H9 (cell line): ENCODE measurements at regions not wholly inside any gene's neighbourhood (a gene's known extent, or its start where the extent isn't known, plus 50 kb on each side); places are given as distances from the start of the nearest gene placed in this dataset.
"Not testable (repeated sequence)": the region's sequence is repeated elsewhere in the genome, so short reads cannot be mapped to it uniquely, and the experiment has no call there.

Experiments
- DNase-seq: peaks from one replicate; pipeline ENCODE4 v3.0.0-alpha.2; 2017
- H2AFZ ChIP-seq: one replicate; pipeline ENCODE4 v1.6.1; 2013; ENCODE audit warnings: mild to moderate bottlenecking, low read length, control low read depth, moderate library complexity
- H2AK5ac ChIP-seq: 2 replicates; pipeline ENCODE4 v1.6.1; 2013; ENCODE audit warnings: low read length, control low read depth, mixed read lengths; ENCODE audit not compliant: insufficient read length
- H2BK120ac ChIP-seq: one replicate; pipeline ENCODE4 v1.6.1; 2013; ENCODE audit warnings: low read depth, mild to moderate bottlenecking, low read length, control low read depth, inconsistent platforms; ENCODE audit not compliant: poor library complexity, severe bottlenecking
- H2BK12ac ChIP-seq: 2 replicates; pipeline ENCODE4 v1.6.1; 2013; ENCODE audit warnings: low read length, control low read depth, mixed read lengths, low read depth; ENCODE audit not compliant: insufficient read length
- H2BK15ac ChIP-seq: 2 replicates; pipeline ENCODE4 v1.6.1; 2013; ENCODE audit warnings: low read depth, low read length, control low read depth
- H2BK20ac ChIP-seq: one replicate; pipeline ENCODE4 v1.6.1; 2013; ENCODE audit warnings: low read depth, mild to moderate bottlenecking, low read length, control low read depth, inconsistent platforms; ENCODE audit not compliant: poor library complexity, severe bottlenecking
- H2BK5ac ChIP-seq: 2 replicates; pipeline ENCODE4 v1.6.1; 2013; ENCODE audit warnings: low read length, control low read depth, mixed read lengths; ENCODE audit not compliant: insufficient read length
- H3K14ac ChIP-seq: 2 replicates; pipeline ENCODE4 v1.6.1; 2013; ENCODE audit warnings: low read length, control low read depth; ENCODE audit not compliant: insufficient read depth
- H3K18ac ChIP-seq: 2 replicates; pipeline ENCODE4 v1.6.1; 2013; ENCODE audit warnings: low read depth, mild to moderate bottlenecking, mixed read lengths, low read length, control low read depth; ENCODE audit not compliant: insufficient read length
- H3K23ac ChIP-seq: 2 replicates; pipeline ENCODE4 v1.6.1; 2013; ENCODE audit warnings: low read length, control low read depth, mixed read lengths, low read depth; ENCODE audit not compliant: insufficient read length
- H3K23me2 ChIP-seq: 2 replicates; pipeline ENCODE4 v1.6.1; 2013; ENCODE audit warnings: low read depth, mild to moderate bottlenecking, mixed read lengths, low read length, control low read depth; ENCODE audit not compliant: insufficient read length, poor library complexity, severe bottlenecking
- H3K27ac ChIP-seq: 2 replicates; pipeline ENCODE4 v1.5.1; 2013; ENCODE audit warnings: low read length, control low read depth, mixed read lengths, low read depth; ENCODE audit not compliant: insufficient read length
- H3K27me3 ChIP-seq: 2 replicates; pipeline ENCODE4 v1.6.1; 2013; ENCODE audit warnings: low read length, control low read depth, inconsistent platforms; ENCODE audit not compliant: insufficient read depth
- H3K4ac ChIP-seq: 2 replicates; pipeline ENCODE4 v1.6.1; 2013; ENCODE audit warnings: low read depth, mild to moderate bottlenecking, control low read depth, inconsistent platforms, low read length, moderate library complexity
- H3K4me1 ChIP-seq: 2 replicates; pipeline ENCODE4 v1.6.1; 2013; ENCODE audit warnings: low read length, control low read depth, inconsistent platforms; ENCODE audit not compliant: insufficient read depth
- H3K4me2 ChIP-seq: 2 replicates; pipeline ENCODE4 v1.6.1; 2013; ENCODE audit warnings: low read length, control low read depth, mixed read lengths; ENCODE audit not compliant: insufficient read length, insufficient read depth
- H3K56ac ChIP-seq: 2 replicates; pipeline ENCODE4 v1.6.1; 2013; ENCODE audit warnings: low read depth, mild to moderate bottlenecking, mixed read lengths, low read length, control low read depth; ENCODE audit not compliant: insufficient read length
- H3K79me1 ChIP-seq: 2 replicates; pipeline ENCODE4 v1.6.1; 2013; ENCODE audit warnings: low read depth, mild to moderate bottlenecking, moderate library complexity, low read length, control low read depth, inconsistent platforms; ENCODE audit not compliant: insufficient read depth, poor library complexity, severe bottlenecking
- H3K79me2 ChIP-seq: 2 replicates; pipeline ENCODE4 v1.6.1; 2013; ENCODE audit warnings: low read length, control low read depth, inconsistent platforms; ENCODE audit not compliant: insufficient read depth
- H3K9ac ChIP-seq: 2 replicates; pipeline ENCODE4 v1.6.1; 2013; ENCODE audit warnings: low read length, control low read depth, mixed read lengths; ENCODE audit not compliant: insufficient read length; ENCODE audit errors: extremely low read depth
- H3K9me3 ChIP-seq: one replicate; pipeline ENCODE4 v1.6.1; 2013; ENCODE audit warnings: low read depth, low read length, inconsistent platforms; ENCODE audit not compliant: control insufficient read depth
- H3T11ph ChIP-seq: one replicate; pipeline ENCODE4 v1.6.1; 2013; ENCODE audit warnings: mild to moderate bottlenecking, low read length, control low read depth, inconsistent platforms
- H4K20me1 ChIP-seq: one replicate; pipeline ENCODE4 v1.6.1; 2013; ENCODE audit not compliant: control insufficient read depth, insufficient read length, insufficient read depth
- H4K5ac ChIP-seq: 2 replicates; pipeline ENCODE4 v1.6.1; 2013; ENCODE audit warnings: low read depth, mild to moderate bottlenecking, mixed read lengths, low read length, control low read depth; ENCODE audit not compliant: insufficient read length
- H4K8ac ChIP-seq: replicated peaks from 2 replicates; pipeline ENCODE4 v1.6.1; 2013; ENCODE audit warnings: low read length, control low read depth, mixed read lengths, low read depth; ENCODE audit not compliant: insufficient read length
- H4K91ac ChIP-seq: 2 replicates; pipeline ENCODE4 v1.6.1; 2013; ENCODE audit warnings: low read depth, mild to moderate bottlenecking, moderate library complexity, mixed read lengths, low read length, control low read depth; ENCODE audit not compliant: insufficient read length
- H3K27ac Mint-ChIP-seq, 3 experiments: 2 replicates in 2 of 3; 3 replicates in 1 of 3; pipeline ENCODE4 v1.8.0; 2020 to 2021; ENCODE audit warnings: mixed read lengths in 3 of 3, mild to moderate bottlenecking in 1 of 3, moderate library complexity in 1 of 3
- H3K27me3 Mint-ChIP-seq: 2 replicates; pipeline ENCODE4 v1.8.0; 2021; ENCODE audit warnings: low read depth, mild to moderate bottlenecking, moderate library complexity, mixed read lengths
- H3K36me3 Mint-ChIP-seq, 3 experiments: 2 replicates in 2 of 3; 3 replicates in 1 of 3; pipeline ENCODE4 v1.8.0; 2020 to 2021; ENCODE audit warnings: low read depth in 3 of 3, mixed read lengths in 3 of 3; ENCODE audit not compliant: insufficient read depth in 1 of 3
- H3K4me1 Mint-ChIP-seq, 2 experiments: 2 replicates each; pipeline ENCODE4 v1.8.0; 2020; ENCODE audit warnings: mixed read lengths in 2 of 2
- H3K4me3 Mint-ChIP-seq, 2 experiments: 2 replicates in 1 of 2; 3 replicates in 1 of 2; pipeline ENCODE4 v1.8.0; 2020 to 2021; ENCODE audit warnings: mild to moderate bottlenecking in 2 of 2, mixed read lengths in 2 of 2, moderate library complexity in 1 of 2
- H3K9me3 Mint-ChIP-seq, 2 experiments: 2 replicates in 1 of 2; 3 replicates in 1 of 2; pipeline ENCODE4 v1.8.0; 2020; ENCODE audit warnings: mild to moderate bottlenecking in 2 of 2, mixed read lengths in 2 of 2, moderate library complexity in 1 of 2
- WGBS: extraction: QIAGEN DNeasy Blood & Tissue Kit; methylation state at CpG from one replicate; pipeline ENCODE4 v1.1.7; 2013; ENCODE audit warnings: missing lambda C conversion rate, low lambda C conversion rate, mixed read lengths; ENCODE audit not compliant: insufficient read length; ENCODE audit errors: extremely low coverage; 5-methylcytosine and 5-hydroxymethylcytosine counted together

DNA sequence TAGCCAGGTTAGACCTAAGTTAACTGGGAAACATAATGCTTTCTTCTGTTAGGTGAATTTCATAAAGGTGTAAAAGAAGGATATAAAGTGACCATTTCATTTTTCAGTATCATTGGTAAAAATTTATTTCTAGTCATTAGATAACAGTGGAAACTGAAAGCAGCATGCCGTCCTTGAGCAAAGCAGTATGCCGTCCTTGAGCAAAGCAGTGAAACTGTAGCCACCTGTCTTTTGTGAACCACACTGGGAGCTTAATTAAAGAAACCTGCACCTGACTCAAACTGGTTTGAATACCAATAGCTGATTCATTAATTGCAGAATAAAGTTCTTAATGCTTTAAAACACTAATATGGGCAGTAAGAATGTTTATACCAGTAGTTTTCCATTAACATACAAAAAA lies 281.5 kb upstream of the OR4C13 start:
- H3K9me3 ChIP-seq: peaks cover 21% of the 10 kb centered on the region
- H2BK5ac ChIP-seq, H3K4ac ChIP-seq, H3K23ac ChIP-seq, H2BK15ac ChIP-seq, H2BK120ac ChIP-seq, H2AFZ ChIP-seq, H3K4me1 ChIP-seq, DNase-seq, H4K5ac ChIP-seq, H4K20me1 ChIP-seq, H3K9ac ChIP-seq, H3K79me1 ChIP-seq, H4K8ac ChIP-seq, H4K91ac ChIP-seq, H3K18ac ChIP-seq, H3K56ac ChIP-seq, H3K4me2 ChIP-seq, H3K4me1 Mint-ChIP-seq, H2BK20ac ChIP-seq, H3K23me2 ChIP-seq, H3T11ph ChIP-seq, H2AK5ac ChIP-seq, H3K27me3 ChIP-seq, H3K27me3 Mint-ChIP-seq, H3K79me2 ChIP-seq, H3K4me3 Mint-ChIP-seq, H3K27ac ChIP-seq, H3K27ac Mint-ChIP-seq, H3K14ac ChIP-seq, H2BK12ac ChIP-seq: not testable (repeated sequence)
- Mint-ChIP-seq H3K36me3 (peaks cover 4 to 21% (median 6%) of the 10 kb centered on the region in 3 experiments; a peak in 6 of 7 replicates), H3K9me3 (peaks cover 81 to 88% of the 10 kb centered on the region in 2 experiments)
- no CpG with 5 or more reads among the region's 2 CpGs for WGBS

GRCh38 chr11:49702121-49702520 lies 250.1 kb upstream of the OR4C13 start:
- H2BK15ac ChIP-seq, H3K56ac ChIP-seq, H4K91ac ChIP-seq, H3K27ac Mint-ChIP-seq, H3K27me3 Mint-ChIP-seq, H2AFZ ChIP-seq, H2BK120ac ChIP-seq, H2BK20ac ChIP-seq, H4K20me1 ChIP-seq, H2BK5ac ChIP-seq, H4K5ac ChIP-seq, H2BK12ac ChIP-seq, H3K27me3 ChIP-seq, H3K4me2 ChIP-seq, H3K4me3 Mint-ChIP-seq, H3K23me2 ChIP-seq, H3K18ac ChIP-seq, H3T11ph ChIP-seq, DNase-seq, H3K27ac ChIP-seq, H3K79me1 ChIP-seq, H2AK5ac ChIP-seq, H3K23ac ChIP-seq, H3K79me2 ChIP-seq, H3K4me1 ChIP-seq, H3K14ac ChIP-seq, H3K4ac ChIP-seq, H3K4me1 Mint-ChIP-seq, H4K8ac ChIP-seq, H3K9ac ChIP-seq: not testable (repeated sequence)
- H3K9me3 ChIP-seq: peaks cover 44% of the 10 kb centered on the region
- WGBS: no CpG with 5 or more reads among the region's 1 CpG
- Mint-ChIP-seq H3K9me3 (peaks cover 84 to 91% of the 10 kb centered on the region in 2 experiments), H3K36me3 (peaks cover 2 to 12% (median 4%) of the 10 kb centered on the region in 3 experiments; a peak in 6 of 7 replicates)
